Type B pancreatic cell (in vitro differentiated cells): ENCODE measurements at regions not wholly inside any gene's neighbourhood (a gene's known extent, or its start where the extent isn't known, plus 50 kb on each side); places are given as distances from the start of the nearest gene placed in this dataset.
A peak's percentile ranks its signal among the peaks of the same experiment; 100 is the strongest.

Source experiments
- DNase-seq: peaks from one replicate; pipeline ENCODE4 v3.0.0; 2021; ENCODE audit warnings: mixed read lengths; ENCODE audit not compliant: unreplicated experiment; ENCODE audit errors: extremely low spot score
- H3K27ac Mint-ChIP-seq: 2 replicates; pipeline ENCODE4 v1.8.0; 2021; ENCODE audit warnings: mild to moderate bottlenecking, mixed read lengths
- H3K27me3 Mint-ChIP-seq: 2 replicates; pipeline ENCODE4 v1.8.0; 2021; ENCODE audit warnings: mixed read lengths
- H3K36me3 Mint-ChIP-seq: 2 replicates; pipeline ENCODE4 v1.8.0; 2021; ENCODE audit warnings: mixed read lengths
- H3K4me1 Mint-ChIP-seq: one replicate; pipeline ENCODE4 v1.8.0; 2021; ENCODE audit warnings: mixed read lengths; ENCODE audit not compliant: unreplicated experiment
- H3K4me3 Mint-ChIP-seq: 2 replicates; pipeline ENCODE4 v1.8.0; 2021; ENCODE audit warnings: mild to moderate bottlenecking, mixed read lengths
- H3K9me3 Mint-ChIP-seq: 2 replicates; pipeline ENCODE4 v1.8.0; 2021; ENCODE audit warnings: mixed read lengths
- CTCF ChIP-seq: fragments of 200-600 bp; sonication (generic); conservative IDR thresholded peaks from 2 replicates; pipeline ENCODE4 v1.5.0; 2021; ENCODE audit warnings: antibody characterized with exemption, mild to moderate bottlenecking

- DNase-seq = no peak
- Mint-ChIP-seq H3K9me3 (no peaks in the 10 kb centered on the region), H3K4me1 (peaks cover 8% of the 10 kb centered on the region), H3K4me3 (no peak overlapping the region), H3K27ac (no peak overlapping the region), H3K36me3 (no peaks in the 10 kb centered on the region), H3K27me3 (no peaks in the 10 kb centered on the region)
- no peak for TF ChIP-seq CTCF
These were observed 737.1 kb downstream of the KCNA4 start for GRCh38 chr11:29279716-29280115.

GRCh38 chr11:29272019-29272654, 744.7 kb downstream of the KCNA4 start:
- no peak for DNase-seq
- no peaks in the 10 kb centered on the region for H3K27me3 Mint-ChIP-seq
- H3K9me3 Mint-ChIP-seq = no peaks in the 10 kb centered on the region
- TF ChIP-seq CTCF = peak; percentile 25
- H3K27ac Mint-ChIP-seq = no peak overlapping the region
- no peaks in the 10 kb centered on the region for H3K4me1 Mint-ChIP-seq
- H3K4me3 Mint-ChIP-seq = no peak overlapping the region
- H3K36me3 Mint-ChIP-seq = no peaks in the 10 kb centered on the region

- Mint-ChIP-seq H3K27me3 (no peaks in the 10 kb centered on the region), H3K27ac (no peak overlapping the region), H3K9me3 (no peaks in the 10 kb centered on the region), H3K36me3 (no peaks in the 10 kb centered on the region), H3K4me1 (no peaks in the 10 kb centered on the region), H3K4me3 (no peak overlapping the region)
- TF ChIP-seq CTCF = no peak
- DNase-seq = no peak
These were observed 745.2 kb downstream of the KCNA4 start for GRCh38 chr11:29271616-29272015.

- no peak for DNase-seq
- Mint-ChIP-seq H3K9me3 (no peaks in the 10 kb centered on the region), H3K27me3 (no peaks in the 10 kb centered on the region), H3K4me1 (no peaks in the 10 kb centered on the region), H3K27ac (no peak overlapping the region), H3K36me3 (no peaks in the 10 kb centered on the region), H3K4me3 (no peak overlapping the region)
- no peak for TF ChIP-seq CTCF
These were observed 748.1 kb downstream of the KCNA4 start for GRCh38 chr11:29268733-29269132.

GRCh38 chr11:29265792-29266191, 751.0 kb downstream of the KCNA4 start:
- Mint-ChIP-seq H3K4me1 (no peaks in the 10 kb centered on the region), H3K36me3 (no peaks in the 10 kb centered on the region), H3K27ac (no peak overlapping the region), H3K27me3 (no peaks in the 10 kb centered on the region), H3K4me3 (no peak overlapping the region), H3K9me3 (no peaks in the 10 kb centered on the region)
- no peak for TF ChIP-seq CTCF
- DNase-seq = no peak

GRCh38 chr11:29265381-29265780, 751.4 kb downstream of the KCNA4 start:
- Mint-ChIP-seq H3K27ac (no peak overlapping the region), H3K4me3 (no peak overlapping the region), H3K4me1 (no peaks in the 10 kb centered on the region), H3K27me3 (no peaks in the 10 kb centered on the region), H3K9me3 (no peaks in the 10 kb centered on the region), H3K36me3 (no peaks in the 10 kb centered on the region)
- no peak for DNase-seq
- TF ChIP-seq CTCF = no peak
